LNCAP (cell line): ENCODE measurements at regions not wholly inside any gene's neighbourhood (a gene's known extent, or its start where the extent isn't known, plus 50 kb on each side); places are given as distances from the start of the nearest gene placed in this dataset.

Experiments
- TF ChIP-seq, protein P1 (sequence below): fragments of 450-650 bp; IDR thresholded peaks from 2 replicates; pipeline ENCODE4 v1.5.1; 2017; ENCODE audit warnings: mild to moderate bottlenecking

DNA sequence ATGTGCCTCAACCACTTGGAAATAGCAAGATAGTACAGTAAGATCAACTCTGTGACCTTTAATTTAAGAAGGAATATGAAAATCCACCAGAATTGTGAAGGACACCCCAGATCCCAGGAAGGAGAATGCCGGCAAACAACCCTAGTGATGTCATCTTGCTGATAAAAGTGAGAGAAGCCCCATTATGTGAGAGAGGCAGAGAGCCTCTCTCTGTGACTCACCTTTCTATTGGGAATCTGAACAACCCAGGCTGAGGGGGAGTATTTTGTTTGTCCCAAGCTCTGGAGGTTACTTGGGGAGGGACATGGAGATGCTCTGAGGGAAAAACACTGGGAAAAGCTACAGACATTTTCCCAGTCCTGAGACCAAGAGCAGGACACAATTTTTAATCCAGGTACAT is 188.3 kb upstream of the FERMT1 start:
- TF ChIP-seq, protein P1, sequence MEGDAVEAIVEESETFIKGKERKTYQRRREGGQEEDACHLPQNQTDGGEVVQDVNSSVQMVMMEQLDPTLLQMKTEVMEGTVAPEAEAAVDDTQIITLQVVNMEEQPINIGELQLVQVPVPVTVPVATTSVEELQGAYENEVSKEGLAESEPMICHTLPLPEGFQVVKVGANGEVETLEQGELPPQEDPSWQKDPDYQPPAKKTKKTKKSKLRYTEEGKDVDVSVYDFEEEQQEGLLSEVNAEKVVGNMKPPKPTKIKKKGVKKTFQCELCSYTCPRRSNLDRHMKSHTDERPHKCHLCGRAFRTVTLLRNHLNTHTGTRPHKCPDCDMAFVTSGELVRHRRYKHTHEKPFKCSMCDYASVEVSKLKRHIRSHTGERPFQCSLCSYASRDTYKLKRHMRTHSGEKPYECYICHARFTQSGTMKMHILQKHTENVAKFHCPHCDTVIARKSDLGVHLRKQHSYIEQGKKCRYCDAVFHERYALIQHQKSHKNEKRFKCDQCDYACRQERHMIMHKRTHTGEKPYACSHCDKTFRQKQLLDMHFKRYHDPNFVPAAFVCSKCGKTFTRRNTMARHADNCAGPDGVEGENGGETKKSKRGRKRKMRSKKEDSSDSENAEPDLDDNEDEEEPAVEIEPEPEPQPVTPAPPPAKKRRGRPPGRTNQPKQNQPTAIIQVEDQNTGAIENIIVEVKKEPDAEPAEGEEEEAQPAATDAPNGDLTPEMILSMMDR, result no peak

DNA sequence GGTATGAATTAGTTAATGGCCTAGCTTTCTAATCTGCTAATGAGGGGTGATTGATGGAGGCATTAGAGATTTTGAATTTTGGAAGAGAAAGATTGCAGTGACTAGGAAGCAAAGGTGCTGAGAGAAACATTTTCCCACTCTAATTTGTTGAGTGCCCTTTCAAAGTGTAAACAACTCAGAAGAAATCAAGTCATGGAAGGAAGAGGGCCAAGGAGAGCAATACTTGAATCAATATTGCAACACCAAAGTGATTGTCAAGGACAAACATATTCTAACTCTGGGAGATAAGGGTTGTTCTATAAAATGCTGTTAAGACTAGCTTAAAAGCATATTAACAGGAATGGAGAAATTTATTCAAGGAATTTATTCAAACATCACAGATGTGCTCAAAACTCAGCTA is 182.7 kb upstream of the FERMT1 start:
- TF ChIP-seq, protein P1, result no peak

DNA sequence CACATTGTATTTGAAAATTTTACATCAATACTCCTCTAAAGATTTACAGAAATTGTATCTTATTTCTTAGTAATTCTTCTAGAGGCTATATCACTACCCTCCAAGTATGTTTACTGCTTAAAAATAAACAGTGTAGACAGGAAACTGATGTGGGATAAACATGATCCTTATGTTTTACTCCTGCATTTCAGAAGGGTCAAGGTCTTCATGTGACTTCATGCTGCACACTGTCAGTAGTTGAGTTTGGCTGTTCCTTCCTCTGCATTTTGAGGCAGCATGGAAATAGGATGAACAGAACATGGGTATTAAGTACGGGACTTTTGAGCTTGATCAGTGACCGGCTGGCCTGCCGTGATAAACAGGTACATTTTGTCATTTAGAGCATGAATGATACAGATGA is 179.2 kb upstream of the FERMT1 start:
- TF ChIP-seq, protein P1, result no peak

DNA sequence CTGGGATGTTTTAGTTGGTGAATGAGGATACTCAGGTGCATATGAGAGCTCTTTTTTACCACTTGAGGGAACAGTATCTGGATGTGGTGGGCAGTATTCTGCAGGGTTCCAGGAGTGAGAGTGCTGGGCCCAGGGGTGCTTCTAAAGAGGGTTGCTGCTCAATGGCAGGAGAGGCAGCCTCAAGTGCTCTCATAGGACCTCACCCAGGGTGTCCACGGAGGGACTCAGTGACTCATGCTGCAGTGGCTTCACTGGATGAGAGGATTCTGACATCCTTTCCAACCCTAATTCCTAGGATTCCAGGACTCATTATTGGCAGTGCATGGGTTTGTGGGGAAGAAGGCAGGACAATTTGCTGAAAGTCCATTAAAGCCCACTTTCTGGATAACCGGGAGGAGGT is 176.6 kb upstream of the FERMT1 start:
- TF ChIP-seq, protein P1, result no peak

DNA sequence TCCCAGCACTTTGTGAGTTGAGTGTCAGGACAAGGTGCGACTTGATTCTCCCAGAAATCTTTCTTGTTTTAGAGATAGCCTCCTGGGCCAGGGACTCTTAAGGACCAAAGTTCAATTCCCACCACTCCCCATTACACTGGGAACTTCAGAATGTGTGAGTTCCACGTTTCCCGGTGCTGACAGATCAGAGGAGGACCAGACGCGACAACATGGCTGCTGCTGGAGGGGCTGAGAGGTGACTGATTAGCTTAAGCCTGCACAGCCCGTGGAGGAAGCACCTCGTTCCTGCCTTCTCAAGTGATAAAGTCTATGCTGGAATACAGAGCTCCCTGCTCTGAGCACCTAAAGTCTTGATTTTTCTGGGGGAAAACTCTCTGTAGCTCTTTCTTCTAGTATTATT is 175.2 kb upstream of the FERMT1 start:
- TF ChIP-seq, protein P1, result no peak

DNA sequence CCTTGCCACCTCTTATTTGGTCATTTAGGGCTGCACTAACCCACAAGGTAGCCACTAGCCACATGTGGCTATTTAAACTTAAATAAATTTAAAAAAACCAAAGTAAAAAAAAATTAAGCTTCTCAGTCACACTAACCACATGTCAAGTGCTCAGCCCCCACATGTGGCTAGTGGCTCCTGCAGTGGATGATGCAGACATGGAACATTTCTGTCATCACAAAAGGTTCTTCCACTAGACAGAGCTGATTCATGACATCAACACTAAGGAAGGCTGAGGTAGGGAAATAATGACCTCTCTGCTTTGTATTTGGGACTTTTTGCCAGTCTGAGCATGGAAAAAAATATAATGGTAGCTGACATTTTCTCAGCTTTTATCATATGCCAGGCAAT is 173.0 kb upstream of the FERMT1 start:
- TF ChIP-seq, protein P1, result no peak

DNA sequence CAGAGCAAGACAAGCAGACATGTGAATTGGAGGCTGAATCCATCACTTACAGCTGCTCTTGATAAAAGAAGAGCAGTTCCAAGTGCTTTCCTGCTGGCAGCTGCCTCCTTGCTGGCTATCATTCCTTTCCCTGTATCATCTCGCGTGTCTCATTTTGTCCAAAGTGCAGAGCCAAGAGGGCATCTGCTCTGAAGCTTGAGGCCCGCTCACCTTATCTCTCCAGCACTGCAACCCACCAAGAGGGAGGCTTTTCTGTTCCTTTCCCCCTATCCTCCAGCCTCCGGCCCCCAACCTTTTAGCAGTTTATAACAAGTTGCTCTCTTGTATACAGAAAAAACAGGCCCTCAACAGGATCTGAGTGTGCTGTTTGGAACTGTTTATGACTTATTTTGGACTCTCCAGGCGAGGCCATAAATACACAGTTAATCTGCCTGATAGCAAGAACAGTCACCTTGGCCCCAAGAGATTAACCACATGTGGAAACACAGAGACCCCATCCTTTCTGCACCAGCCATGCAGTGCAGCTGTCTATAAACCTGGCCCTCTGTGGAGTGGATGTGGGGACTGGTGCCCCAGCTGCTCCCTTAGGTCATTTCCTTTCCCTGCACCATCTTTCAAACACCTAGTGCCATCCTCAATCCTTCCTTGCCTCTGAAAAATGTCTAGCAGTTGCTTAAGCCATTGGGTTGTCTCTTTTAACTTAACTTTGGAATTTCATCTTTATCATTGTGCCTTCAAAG is 172.5 kb upstream of the FERMT1 start:
- TF ChIP-seq, protein P1, result no peak

DNA sequence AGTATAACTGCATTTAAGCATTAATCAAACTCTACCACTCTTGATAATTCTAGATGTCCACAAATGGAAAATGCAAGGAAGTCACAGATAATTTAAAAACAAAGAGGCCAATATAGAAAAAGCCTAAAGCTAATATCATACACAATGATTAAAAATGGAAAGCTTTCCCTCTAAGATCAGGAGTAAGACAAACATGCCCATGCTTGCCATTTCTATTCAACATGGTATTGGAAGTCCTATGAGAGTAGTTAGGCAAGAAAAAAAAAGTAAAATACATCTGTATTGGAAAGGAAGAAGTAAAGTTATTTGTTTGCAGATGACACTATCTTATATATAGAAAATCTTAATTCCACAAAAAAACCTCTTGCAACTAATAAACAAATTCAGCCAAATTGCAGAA is 164.6 kb upstream of the FERMT1 start:
- TF ChIP-seq, protein P1, result no peak
